NCI-H69 (cell line): ENCODE measurements at regions not wholly inside any gene's neighbourhood (a gene's known extent, or its start where the extent isn't known, plus 50 kb on each side); places are given as distances from the start of the nearest gene placed in this dataset.

ENCODE experiments used
- DNase-seq: peaks from one replicate; lab custom pipeline; 2025; lab: John Stamatoyannopoulos, UW

- DNase-seq: peak; percentile 24
Measured at GRCh38 chr4:178275671-178276360, 833.6 kb upstream of the AGA start.

GRCh38 chr4:178280362-178280761 lies 838.1 kb upstream of the AGA start:
- DNase-seq: no peak

- DNase-seq: no peak
Measured at GRCh38 chr4:178288462-178288861, 846.2 kb upstream of the AGA start.

DNA sequence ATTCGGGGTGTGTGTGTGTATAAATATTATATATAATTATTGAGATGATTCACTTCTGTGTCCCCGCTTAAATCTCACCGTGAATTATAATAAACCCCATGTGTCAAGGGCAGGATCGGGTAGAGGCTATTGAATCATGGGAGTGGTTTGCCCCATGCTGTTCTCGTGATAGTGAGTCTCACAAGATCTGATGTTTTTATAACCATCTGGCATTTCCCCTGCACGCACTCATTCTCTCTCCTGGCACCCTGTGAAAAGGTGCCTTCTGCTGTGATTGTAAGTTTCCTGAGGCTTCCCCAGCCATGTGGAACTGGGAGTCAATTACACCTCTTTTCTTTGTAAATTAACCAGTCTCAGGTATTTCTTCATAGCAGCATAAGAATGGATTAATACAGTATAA lies 851.4 kb upstream of the AGA start:
- peak; percentile 67 for DNase-seq

GRCh38 chr4:178296669-178297068 lies 854.4 kb upstream of the AGA start:
- peak; percentile 53 for DNase-seq

- DNase-seq: no peak
Measured at GRCh38 chr4:178306565-178306964, 864.3 kb upstream of the AGA start.

GRCh38 chr4:178309890-178310289 lies 867.7 kb upstream of the AGA start:
- DNase-seq: no peak

DNA sequence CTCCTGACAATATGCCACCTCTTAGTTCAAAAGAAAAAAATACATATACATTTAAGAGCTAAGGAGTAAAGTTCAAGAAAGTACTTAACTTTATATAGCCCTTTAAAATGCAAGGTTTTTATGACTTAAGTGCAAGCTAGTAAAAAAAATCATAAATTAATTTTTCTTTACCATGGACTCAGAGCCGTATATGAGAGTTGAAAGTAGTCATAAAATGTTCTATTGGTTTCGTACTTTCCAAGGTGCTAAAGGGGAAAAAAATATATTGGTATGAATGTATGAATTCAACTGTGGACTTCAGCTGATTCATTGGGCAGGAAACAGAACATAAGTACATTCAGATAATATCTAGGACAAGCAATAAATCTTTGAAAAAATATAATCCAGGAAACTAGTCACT lies 869.8 kb upstream of the AGA start:
- no peak for DNase-seq

GRCh38 chr4:178314287-178314686 lies 872.0 kb upstream of the AGA start:
- no peak for DNase-seq

GRCh38 chr4:178316211-178316610 lies 874.0 kb upstream of the AGA start:
- peak; percentile 83 for DNase-seq

DNA sequence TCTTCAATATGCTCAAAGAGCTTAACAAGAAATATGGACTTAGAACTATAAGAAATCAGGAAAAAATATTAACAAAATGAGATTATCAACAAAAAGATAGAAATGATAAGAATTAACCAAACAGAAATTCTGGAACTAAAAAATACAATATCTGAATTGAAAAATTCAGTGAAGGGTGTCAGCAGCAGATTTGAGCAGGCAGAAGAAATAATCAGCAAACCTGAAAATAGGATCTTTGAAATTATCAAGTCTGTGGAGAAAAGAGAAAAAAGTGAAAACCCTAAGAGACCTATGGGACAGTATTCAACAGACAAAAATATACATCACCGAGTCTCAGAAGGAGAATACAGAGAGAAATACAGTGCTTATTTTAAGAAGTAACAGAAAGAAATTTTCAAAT lies 877.8 kb upstream of the AGA start:
- no peak for DNase-seq

- no peak for DNase-seq
Measured at GRCh38 chr4:178322524-178323183, 880.4 kb upstream of the AGA start.

DNA sequence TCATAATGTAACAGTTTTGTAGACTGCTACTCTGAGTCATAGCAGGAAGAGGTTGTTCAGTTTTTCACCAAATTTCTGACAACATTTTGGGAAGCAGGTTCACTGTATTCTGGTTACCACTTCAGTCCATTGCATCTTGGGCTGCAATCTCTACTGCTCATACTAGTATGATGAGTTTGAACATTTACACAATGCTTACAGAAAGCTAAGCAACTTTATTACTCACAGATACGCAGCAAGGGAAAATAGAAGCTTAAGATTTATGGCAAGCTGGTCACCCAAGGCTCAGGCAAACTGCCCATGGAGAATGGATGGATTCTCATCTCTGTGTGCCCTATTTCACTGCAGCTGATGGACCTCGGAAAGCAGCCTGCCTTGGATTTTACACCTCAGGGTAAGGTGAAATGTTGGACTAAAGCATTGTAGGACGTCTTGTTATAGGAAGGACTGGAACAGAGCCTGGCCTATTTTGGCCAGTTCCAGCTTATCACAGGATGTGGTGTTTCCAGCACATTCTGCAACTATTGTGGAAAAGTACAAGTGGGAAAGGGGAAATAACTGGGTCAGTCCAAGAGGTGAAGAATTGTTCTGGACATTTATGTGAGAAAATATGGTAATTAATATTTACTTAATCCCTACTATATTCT lies 887.1 kb upstream of the AGA start:
- DNase-seq: no peak

DNA sequence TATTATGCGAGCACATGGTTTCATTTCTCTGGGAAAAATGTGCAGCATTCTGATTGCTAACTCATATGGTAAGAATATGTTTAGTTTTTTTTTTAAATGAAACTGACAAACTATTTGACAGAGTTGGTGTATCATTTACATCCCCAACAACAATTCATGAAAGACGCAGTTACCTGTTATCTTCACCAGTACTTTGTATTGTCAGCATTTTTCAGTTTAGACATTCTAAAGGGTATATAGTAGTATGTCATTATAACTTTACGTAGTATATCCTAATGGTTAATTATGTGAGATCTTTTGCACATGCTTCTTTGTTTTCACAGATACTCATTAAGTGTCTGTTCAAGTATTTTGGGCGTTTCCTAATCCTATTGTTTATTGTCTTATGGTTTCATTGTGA lies 891.1 kb upstream of the AGA start:
- DNase-seq: no peak

- DNase-seq: no peak
Measured at GRCh38 chr4:178339769-178340168, 897.5 kb upstream of the AGA start.

- no peak for DNase-seq
Measured at GRCh38 chr4:178340468-178340867, 898.2 kb upstream of the AGA start.

DNA sequence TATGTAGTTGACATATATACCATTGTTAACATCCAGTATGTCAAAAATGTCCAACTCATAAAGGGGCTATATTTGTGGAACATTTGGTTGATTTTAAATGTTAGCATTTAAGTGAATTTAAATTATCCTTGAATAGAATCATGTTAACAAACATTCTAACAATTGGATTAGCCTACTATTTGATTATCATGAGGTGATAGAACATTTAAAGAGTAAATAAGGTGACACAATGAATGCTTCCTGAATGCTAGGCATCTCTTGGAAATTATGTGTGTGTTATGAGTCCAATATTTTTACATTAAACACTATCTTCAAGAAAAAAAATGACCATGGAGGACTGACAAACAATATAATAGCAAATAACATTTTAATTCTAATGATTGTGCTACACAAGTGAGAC lies 901.9 kb upstream of the AGA start:
- DNase-seq: no peak

- DNase-seq: no peak
Measured at GRCh38 chr4:178347111-178347510, 904.9 kb upstream of the AGA start.

GRCh38 chr4:178349601-178350000 lies 907.4 kb upstream of the AGA start:
- no peak for DNase-seq

DNA sequence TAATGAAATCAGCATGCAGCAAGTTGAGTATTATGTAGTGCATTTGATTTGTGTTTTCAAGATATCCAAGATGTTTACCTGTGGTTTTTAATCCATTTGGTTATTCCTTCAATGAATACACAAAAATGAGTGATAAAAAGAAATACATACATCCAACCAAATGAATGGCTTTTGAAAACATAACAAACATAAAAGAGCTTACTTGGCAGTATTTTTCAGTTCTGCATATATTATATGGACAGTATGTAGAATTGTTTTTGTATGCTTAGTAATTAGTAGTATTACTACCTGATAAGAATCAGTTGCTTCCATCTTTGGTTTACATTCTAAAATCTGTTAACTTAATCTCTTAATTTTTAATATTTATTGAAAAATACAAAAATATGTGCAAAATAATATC lies 908.9 kb upstream of the AGA start:
- DNase-seq: no peak

DNA sequence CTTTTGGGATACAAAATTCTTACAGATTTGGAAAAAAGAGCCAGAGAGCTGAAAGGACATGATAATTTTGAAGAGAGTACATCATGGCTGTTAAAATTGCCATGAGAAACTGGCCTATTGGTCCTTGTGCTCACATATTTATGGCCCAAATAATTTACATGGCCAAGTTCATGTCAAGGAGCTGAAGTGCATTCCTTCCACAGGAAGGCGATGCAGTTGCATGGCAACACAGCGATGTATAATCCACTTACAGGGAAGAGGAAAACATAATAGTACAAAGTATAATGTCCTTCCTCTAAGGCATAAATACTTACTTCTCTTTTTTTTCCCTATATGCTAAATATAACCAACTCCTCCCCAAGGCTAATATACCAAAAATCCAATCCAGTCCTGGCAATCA lies 914.5 kb upstream of the AGA start:
- peak; percentile 0 for DNase-seq

DNA sequence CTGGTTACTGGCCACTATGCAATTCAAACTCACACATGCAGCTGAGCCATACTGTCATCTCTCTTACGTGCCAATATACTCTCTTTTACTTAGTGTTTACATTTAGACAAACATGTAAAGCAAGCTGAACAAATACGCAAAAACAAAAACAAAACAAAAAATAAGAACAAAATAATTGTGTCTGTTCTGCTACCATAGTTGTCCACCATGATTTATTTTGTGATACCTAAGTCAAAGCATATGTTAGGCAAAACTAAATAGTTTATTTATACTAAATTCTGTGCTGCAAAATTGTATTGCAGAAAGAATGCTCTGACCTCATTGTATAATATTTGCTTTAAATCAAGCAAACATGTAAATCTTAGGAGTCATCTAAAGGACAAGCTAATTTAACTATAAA lies 943.2 kb upstream of the AGA start:
- no peak for DNase-seq

DNA sequence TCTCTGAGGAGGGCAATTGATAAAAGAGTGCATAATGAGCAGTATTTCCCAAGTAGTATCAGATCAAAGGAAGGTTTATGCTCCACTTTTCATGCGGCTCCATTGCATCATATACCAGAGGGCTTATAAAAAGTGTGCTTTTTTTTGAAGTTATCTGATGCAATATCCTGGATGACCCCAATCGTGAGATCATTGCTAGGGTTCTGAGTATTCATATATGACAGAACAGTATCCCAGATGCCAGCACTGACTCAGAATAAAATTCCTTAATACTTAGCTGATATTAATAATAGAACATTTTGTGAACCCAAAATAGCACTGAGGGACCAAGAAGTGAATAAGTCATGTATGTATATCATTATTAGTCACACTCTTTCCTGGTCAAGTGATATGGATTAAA lies 945.5 kb upstream of the AGA start:
- DNase-seq: no peak

DNA sequence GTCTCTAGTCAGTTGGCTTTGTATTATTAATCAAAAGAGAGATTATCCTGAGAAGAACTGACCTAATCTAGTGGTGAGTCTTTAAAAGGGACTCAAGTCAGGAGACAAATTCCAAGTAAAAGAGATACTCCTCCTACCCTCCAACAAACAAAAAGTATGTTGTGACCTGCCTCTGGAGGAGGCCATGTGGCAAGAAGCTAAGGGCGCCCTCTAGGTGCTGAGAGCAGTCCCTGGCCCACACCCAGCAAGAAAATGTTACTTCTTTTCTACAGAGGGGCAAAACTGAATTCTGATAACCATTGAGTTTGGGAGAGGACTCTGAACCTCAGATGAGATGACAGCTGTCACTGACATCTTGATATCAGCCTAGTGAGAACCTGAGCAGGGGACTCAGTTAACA lies 953.6 kb upstream of the AGA start:
- DNase-seq: peak; percentile 36
